ENCODE measurements at regions not wholly inside any gene's neighbourhood (a gene's known extent, or its start where the extent isn't known, plus 50 kb on each side); places are given as distances from the start of the nearest gene placed in this dataset.

GRCh38 chr1:239802275-239802674 lies 289.4 kb upstream of the FMN2 start:
- TF ChIP-seq CTCF (IDR thresholded peaks at IDR 0.05) = no peak
- TF ChIP-seq POLR2A (IDR thresholded peaks at IDR 0.05) = no peak
- TF ChIP-seq EP300 (IDR thresholded peaks at IDR 0.05) = no peak

Data from ovary (tissue), 3 donors.